GM19467 (cell line): ENCODE measurements at regions not wholly inside any gene's neighbourhood (a gene's known extent, or its start where the extent isn't known, plus 50 kb on each side); places are given as distances from the start of the nearest gene placed in this dataset.

Source experiments
- ATAC-seq: cut with Tn5 transposase; IDR thresholded peaks from one replicate; pipeline ENCODE4 v1.9.1; 2021; ENCODE audit warnings: mild to moderate bottlenecking, moderate library complexity; ENCODE audit not compliant: unreplicated experiment

- no peak for ATAC-seq
Measured at GRCh38 chr4:177103619-177104018, 206.1 kb upstream of the NEIL3 start.

- ATAC-seq, result no peak
Measured at GRCh38 chr4:177105536-177105935, 204.1 kb upstream of the NEIL3 start.

- ATAC-seq, result no peak
Measured at GRCh38 chr4:177107288-177107921, 202.3 kb upstream of the NEIL3 start.

GRCh38 chr4:177108708-177109107 is 201.0 kb upstream of the NEIL3 start:
- no peak for ATAC-seq

- ATAC-seq, result no peak
Measured at GRCh38 chr4:177109769-177110168, 199.9 kb upstream of the NEIL3 start.

- no peak for ATAC-seq
Measured at GRCh38 chr4:177116161-177116560, 193.5 kb upstream of the NEIL3 start.

GRCh38 chr4:177117256-177117655 is 192.4 kb upstream of the NEIL3 start:
- no peak for ATAC-seq

- ATAC-seq, result no peak
Measured at GRCh38 chr4:177118596-177118995, 191.1 kb upstream of the NEIL3 start.

GRCh38 chr4:177119021-177119471 is 190.6 kb upstream of the NEIL3 start:
- ATAC-seq, result no peak

- no peak for ATAC-seq
Measured at GRCh38 chr4:177119691-177120090, 190.0 kb upstream of the NEIL3 start.

GRCh38 chr4:177123811-177124210 is 185.9 kb upstream of the NEIL3 start:
- ATAC-seq, result no peak

GRCh38 chr4:177124349-177125064 is 185.2 kb upstream of the NEIL3 start:
- no peak for ATAC-seq

GRCh38 chr4:177125656-177126055 is 184.0 kb upstream of the NEIL3 start:
- no peak for ATAC-seq

- no peak for ATAC-seq
Measured at GRCh38 chr4:177127658-177128057, 182.0 kb upstream of the NEIL3 start.

- no peak for ATAC-seq
Measured at GRCh38 chr4:177128306-177128705, 181.4 kb upstream of the NEIL3 start.

GRCh38 chr4:177131736-177132135 is 177.9 kb upstream of the NEIL3 start:
- no peak for ATAC-seq

- no peak for ATAC-seq
Measured at GRCh38 chr4:177147668-177148067, 162.0 kb upstream of the NEIL3 start.

- no peak for ATAC-seq
Measured at GRCh38 chr4:177155454-177155853, 154.2 kb upstream of the NEIL3 start.

GRCh38 chr4:177159600-177159999 is 150.1 kb upstream of the NEIL3 start:
- ATAC-seq, result no peak

GRCh38 chr4:177161781-177162180 is 147.9 kb upstream of the NEIL3 start:
- no peak for ATAC-seq

- ATAC-seq, result no peak
Measured at GRCh38 chr4:177163532-177163931, 146.1 kb upstream of the NEIL3 start.

- no peak for ATAC-seq
Measured at GRCh38 chr4:177171588-177171987, 138.1 kb upstream of the NEIL3 start.

- no peak for ATAC-seq
Measured at GRCh38 chr4:177175473-177175872, 134.2 kb upstream of the NEIL3 start.
